Hepatocyte (in vitro differentiated cells): ENCODE measurements at regions not wholly inside any gene's neighbourhood (a gene's known extent, or its start where the extent isn't known, plus 50 kb on each side); places are given as distances from the start of the nearest gene placed in this dataset.
"Not testable (repeated sequence)": the region's sequence is repeated elsewhere in the genome, so short reads cannot be mapped to it uniquely, and the experiment has no call there.

Experiments used
- DNase-seq: peaks from one replicate; pipeline ENCODE4 v3.0.0-alpha.2; 2016; ENCODE audit warnings: low spot score
- H2AFZ ChIP-seq: fragments of 200-600 bp; sonication (generic); 2 replicates; pipeline ENCODE4 v1.6.0; 2016; ENCODE audit warnings: antibody characterized with exemption, mild to moderate bottlenecking
- H3K27ac ChIP-seq: fragments of 200-600 bp; sonication (generic); 2 replicates; pipeline ENCODE4 v1.5.1; 2016; ENCODE audit warnings: mild to moderate bottlenecking
- H3K27me3 ChIP-seq: fragments of 200-600 bp; sonication (generic); 2 replicates; pipeline ENCODE4 v1.6.1; 2016
- H3K36me3 ChIP-seq: fragments of 200-600 bp; sonication (generic); replicated peaks from 2 replicates; pipeline ENCODE4 v1.5.1; 2016; ENCODE audit warnings: low read depth; ENCODE audit not compliant: insufficient read depth
- H3K4me1 ChIP-seq: fragments of 200-600 bp; sonication (generic); 2 replicates; pipeline ENCODE4 v1.5.1; 2016; ENCODE audit warnings: mild to moderate bottlenecking, moderate library complexity; ENCODE audit not compliant: insufficient read depth
- H3K4me2 ChIP-seq: fragments of 200-600 bp; sonication (generic); 2 replicates; pipeline ENCODE4 v1.6.0; 2016
- H3K4me3 ChIP-seq: fragments of 200-600 bp; sonication (generic); 2 replicates; pipeline ENCODE4 v1.5.1; 2016; ENCODE audit warnings: mild to moderate bottlenecking
- H3K79me2 ChIP-seq: fragments of 200-600 bp; sonication (generic); 2 replicates; pipeline ENCODE4 v1.6.0; 2017; ENCODE audit warnings: mild to moderate bottlenecking
- H3K9me2 ChIP-seq: fragments of 200-600 bp; sonication (generic); replicated peaks from 2 replicates; pipeline ENCODE4 v1.6.0; 2017; ENCODE audit warnings: mild to moderate bottlenecking; ENCODE audit not compliant: insufficient read depth
- H3K9me3 ChIP-seq: fragments of 200-600 bp; sonication (generic); 2 replicates; pipeline ENCODE4 v1.5.1; 2016; ENCODE audit warnings: low read depth, mild to moderate bottlenecking
- H4K20me1 ChIP-seq: fragments of 200-600 bp; sonication (generic); 2 replicates; pipeline ENCODE4 v1.6.0; 2016; ENCODE audit warnings: mild to moderate bottlenecking; ENCODE audit not compliant: insufficient read depth, poor library complexity, severe bottlenecking
- EZH2 ChIP-seq: fragments of 200-600 bp; sonication (generic); IDR thresholded peaks from 2 replicates; pipeline ENCODE4 v1.6.1; 2016; ENCODE audit warnings: antibody characterized with exemption, mild to moderate bottlenecking, borderline replicate concordance
- EZH2phosphoT487 ChIP-seq: fragments of 200-600 bp; sonication (generic); IDR thresholded peaks from one replicate; pipeline ENCODE4 v1.6.1; 2018; ENCODE audit warnings: antibody characterized with exemption, mild to moderate bottlenecking, low read depth, moderate library complexity; ENCODE audit not compliant: unreplicated experiment, severe bottlenecking
- WGBS: methylation state at CpG from one replicate; pipeline ENCODE4 v1.1.6; 2016; ENCODE audit warnings: low lambda C conversion rate; ENCODE audit errors: missing lambda C conversion rate; 5-methylcytosine and 5-hydroxymethylcytosine counted together
- TF ChIP-seq, protein P1 (sequence below): fragments of 200-600 bp; sonication (generic); IDR thresholded peaks from 2 replicates; pipeline ENCODE4 v1.5.1; 2016; ENCODE audit warnings: antibody characterized with exemption, mild to moderate bottlenecking; ENCODE audit not compliant: poor library complexity

DNA sequence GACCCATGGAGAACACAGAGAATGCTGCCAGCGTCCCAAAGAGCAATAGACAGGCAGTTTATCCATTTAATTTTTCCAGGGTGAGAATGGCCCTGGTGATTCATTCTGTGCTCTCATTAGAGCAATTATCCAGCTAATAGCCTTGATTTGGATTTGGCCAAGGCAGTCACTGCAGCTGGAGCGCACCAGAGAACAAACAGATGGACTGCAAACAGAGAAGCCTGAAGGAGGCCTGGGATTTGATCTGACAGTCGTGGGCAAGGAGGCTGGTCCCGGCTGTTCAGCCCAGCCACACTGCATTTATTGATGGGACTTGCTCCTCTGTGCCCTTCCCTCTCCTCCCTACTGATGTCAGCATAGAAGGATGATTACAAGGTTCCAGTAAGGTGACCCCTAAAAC is 353.9 kb upstream of the C1orf174 start:
- WGBS: 72% methylated on average over 4 of the region's 4 CpGs
- H3K9me3 ChIP-seq: no peaks in the 10 kb centered on the region
- no peak for TF ChIP-seq EZH2phosphoT487
- TF ChIP-seq, protein P1, sequence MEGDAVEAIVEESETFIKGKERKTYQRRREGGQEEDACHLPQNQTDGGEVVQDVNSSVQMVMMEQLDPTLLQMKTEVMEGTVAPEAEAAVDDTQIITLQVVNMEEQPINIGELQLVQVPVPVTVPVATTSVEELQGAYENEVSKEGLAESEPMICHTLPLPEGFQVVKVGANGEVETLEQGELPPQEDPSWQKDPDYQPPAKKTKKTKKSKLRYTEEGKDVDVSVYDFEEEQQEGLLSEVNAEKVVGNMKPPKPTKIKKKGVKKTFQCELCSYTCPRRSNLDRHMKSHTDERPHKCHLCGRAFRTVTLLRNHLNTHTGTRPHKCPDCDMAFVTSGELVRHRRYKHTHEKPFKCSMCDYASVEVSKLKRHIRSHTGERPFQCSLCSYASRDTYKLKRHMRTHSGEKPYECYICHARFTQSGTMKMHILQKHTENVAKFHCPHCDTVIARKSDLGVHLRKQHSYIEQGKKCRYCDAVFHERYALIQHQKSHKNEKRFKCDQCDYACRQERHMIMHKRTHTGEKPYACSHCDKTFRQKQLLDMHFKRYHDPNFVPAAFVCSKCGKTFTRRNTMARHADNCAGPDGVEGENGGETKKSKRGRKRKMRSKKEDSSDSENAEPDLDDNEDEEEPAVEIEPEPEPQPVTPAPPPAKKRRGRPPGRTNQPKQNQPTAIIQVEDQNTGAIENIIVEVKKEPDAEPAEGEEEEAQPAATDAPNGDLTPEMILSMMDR: no peak
- TF ChIP-seq EZH2: no peak

DNA sequence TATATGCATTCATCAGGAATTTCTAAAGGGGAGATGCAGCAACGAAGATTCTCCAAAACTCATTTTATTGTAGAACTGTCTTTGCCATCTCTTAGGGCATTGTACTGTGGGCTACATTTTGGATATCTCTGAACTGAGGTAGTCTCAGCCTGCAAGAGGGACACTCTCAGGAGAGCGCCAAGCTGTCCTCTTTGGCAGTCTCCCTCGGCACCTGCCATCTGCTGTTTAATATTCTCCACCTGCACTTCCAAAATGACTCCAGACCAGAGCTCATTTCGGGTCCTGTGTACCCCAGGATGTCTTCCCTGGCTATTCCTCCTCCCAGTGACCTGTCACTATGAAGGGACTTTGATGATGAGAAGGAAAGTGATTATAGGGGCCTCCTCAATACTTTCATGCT is 356.3 kb upstream of the C1orf174 start:
- Histone ChIP-seq H3K36me3 (no peaks in the 10 kb centered on the region), H3K4me1 (no peaks in the 10 kb centered on the region), H3K27ac (no peak overlapping the region), H2AFZ (no peak overlapping the region), H3K27me3 (no peaks in the 10 kb centered on the region), H3K9me3 (no peaks in the 10 kb centered on the region), H4K20me1 (no peaks in the 10 kb centered on the region), H3K4me2 (no peak overlapping the region), H3K9me2 (no peaks in the 10 kb centered on the region), H3K79me2 (no peaks in the 10 kb centered on the region), H3K4me3 (no peak overlapping the region)
- DNase-seq: no peak
- TF ChIP-seq EZH2phosphoT487 (no peak), EZH2 (no peak)
- TF ChIP-seq, protein P1: no peak
- 69% methylated on average over 4 of the region's 4 CpGs for WGBS

More for the DNA sequence above, 353.9 kb upstream of the C1orf174 start:
- no peak overlapping the region for H2AFZ ChIP-seq
- H3K27ac ChIP-seq: no peak overlapping the region
- H3K27me3 ChIP-seq: no peaks in the 10 kb centered on the region
- DNase-seq: no peak
- H3K9me2 ChIP-seq: no peaks in the 10 kb centered on the region
- H3K79me2 ChIP-seq: no peaks in the 10 kb centered on the region
- H3K4me2 ChIP-seq: no peak overlapping the region
- no peaks in the 10 kb centered on the region for H3K4me1 ChIP-seq
- H4K20me1 ChIP-seq: no peaks in the 10 kb centered on the region
- no peaks in the 10 kb centered on the region for H3K36me3 ChIP-seq
- H3K4me3 ChIP-seq: no peak overlapping the region

DNA sequence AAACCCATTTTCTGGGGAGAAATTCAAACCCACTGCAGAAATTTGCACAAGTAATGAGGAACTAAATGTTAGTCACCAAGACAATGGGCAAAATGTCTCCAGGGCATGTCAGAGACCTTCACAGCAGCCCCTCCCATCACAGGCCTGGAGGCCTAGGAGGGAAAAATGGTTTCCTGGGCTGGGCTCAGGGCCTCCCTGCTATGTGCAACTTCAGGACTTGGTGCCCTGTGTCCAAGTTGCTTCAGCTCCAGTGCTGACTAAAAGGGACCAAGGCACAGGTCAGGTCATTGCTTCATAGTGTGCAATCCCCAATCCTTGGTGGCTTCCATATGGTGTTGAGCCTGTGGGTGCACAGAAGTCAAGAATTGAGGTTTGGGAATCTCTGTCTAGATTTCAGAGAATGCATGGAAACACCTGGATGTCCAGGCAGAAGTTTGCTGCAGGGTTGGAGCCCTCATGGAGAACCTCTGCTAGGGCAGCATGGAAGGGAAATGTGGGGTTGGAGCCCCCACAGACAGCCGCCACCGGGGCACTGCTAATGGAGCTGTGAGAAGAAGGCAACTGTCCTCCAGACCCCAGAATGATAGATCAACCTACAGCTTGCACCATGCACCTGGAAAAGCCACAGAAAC is 358.2 kb upstream of the C1orf174 start:
- not testable (repeated sequence) for H3K4me1 ChIP-seq, H4K20me1 ChIP-seq, H2AFZ ChIP-seq, DNase-seq, H3K4me2 ChIP-seq, H3K9me2 ChIP-seq, H3K36me3 ChIP-seq, H3K27me3 ChIP-seq, H3K79me2 ChIP-seq, H3K9me3 ChIP-seq, H3K4me3 ChIP-seq, H3K27ac ChIP-seq
- WGBS: 83% methylated on average over 2 of the region's 2 CpGs

DNA sequence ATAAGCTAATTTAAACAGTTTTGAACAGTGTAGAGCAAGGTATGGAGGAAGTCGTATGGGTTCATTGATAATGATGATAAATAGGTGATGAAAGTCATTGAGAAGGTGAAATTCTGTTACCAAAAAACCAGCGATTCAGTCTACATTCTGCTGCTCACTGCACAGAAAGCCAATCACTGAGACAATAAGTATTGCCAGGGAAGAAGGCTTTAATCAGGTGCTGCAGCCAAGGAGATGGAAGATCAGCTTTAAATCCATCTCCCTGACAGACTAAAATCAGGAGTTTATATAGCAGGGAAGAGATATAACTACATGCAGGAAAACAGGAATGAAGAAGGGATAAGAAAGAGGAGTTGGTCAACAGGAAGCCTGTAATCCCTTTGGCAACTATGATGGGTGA is 361.3 kb upstream of the C1orf174 start:
- Histone ChIP-seq H3K79me2 (no peaks in the 10 kb centered on the region), H3K36me3 (no peaks in the 10 kb centered on the region), H4K20me1 (no peaks in the 10 kb centered on the region), H3K9me2 (no peaks in the 10 kb centered on the region), H3K27ac (no peak overlapping the region), H3K4me3 (no peak overlapping the region), H3K27me3 (no peaks in the 10 kb centered on the region), H3K4me1 (no peaks in the 10 kb centered on the region), H3K9me3 (no peaks in the 10 kb centered on the region), H3K4me2 (no peak overlapping the region), H2AFZ (no peak overlapping the region)
- TF ChIP-seq, protein P1: no peak
- TF ChIP-seq EZH2: no peak
- no peak for TF ChIP-seq EZH2phosphoT487
- no peak for DNase-seq
- 78% methylated on average over 2 of the region's 2 CpGs for WGBS
